ENCODE measurements at regions not wholly inside any gene's neighbourhood (a gene's known extent, or its start where the extent isn't known, plus 50 kb on each side); places are given as distances from the start of the nearest gene placed in this dataset.

GRCh38 chr13:73179650-73180274 is 121.0 kb downstream of the KLF5 start:
- Histone ChIP-seq H2AK5ac (ENCODE audit: low read depth, low read length) (no peak overlapping the region), H3K4ac (ENCODE audit: low read depth, low read length) (peak overlapping the region; percentile 8; the same call in 1 of the 2 replicates), H2BK15ac (ENCODE audit: low read depth, low read length) (0 out of 3 replicates have a peak overlapping the region, but pooled peaks have one; percentile 8), H3K9me3 (ENCODE audit: control insufficient read depth, insufficient read depth, low read length) (no peaks in the 10 kb centered on the region), H3K23ac (ENCODE audit: low read depth, low read length) (no peak overlapping the region), H3K4me3 (ENCODE audit: insufficient read depth, low read depth, low read length) (no peak overlapping the region), H2AFZ (replicated peaks; ENCODE audit: low read length, poor library complexity) (no peak overlapping the region), H3K36me3 (ENCODE audit: control insufficient read depth, insufficient read depth, low read length) (no peaks in the 10 kb centered on the region), H2BK5ac (ENCODE audit: low read depth, low read length, poor library complexity, severe bottlenecking) (peak overlapping the region; percentile 95), H3K27ac (ENCODE audit: insufficient read depth, low read length) (no peak overlapping the region), H3K56ac (ENCODE audit: extremely low read depth, insufficient read depth, low read length) (no peak overlapping the region), H3K9me1 (ENCODE audit: insufficient read depth, low read length) (no peaks in the 10 kb centered on the region), H2BK120ac (ENCODE audit: low read depth, low read length) (peak overlapping the region; percentile 9; the same call in 1 of the 2 replicates), H3K4me2 (ENCODE audit: low read depth, low read length) (peak overlapping the region; percentile 9; the same call in 1 of the 2 replicates), H2BK20ac (ENCODE audit: low read depth, low read length) (peak overlapping the region; percentile 32; the same call in 1 of the 2 replicates), H4K20me1 (ENCODE audit: insufficient read depth, low read length) (no peaks in the 10 kb centered on the region), H4K5ac (ENCODE audit: low read depth, low read length) (no peak overlapping the region; the same call in 1 of the 2 replicates), H3K9ac (ENCODE audit: low read depth, low read length) (no peak overlapping the region), H3K4me1 (ENCODE audit: control insufficient read depth, insufficient read depth, low read length) (no peaks in the 10 kb centered on the region; the same call in 1 of the 2 replicates), H4K8ac (ENCODE audit: low read depth in 2 of 2, low read length in 2 of 2) (no peak overlapping the region), H3K14ac (replicated peaks; ENCODE audit: low read depth, low read length) (no peak overlapping the region; the same call in 1 of the 2 replicates), H3K18ac (ENCODE audit: low read depth, low read length) (peak overlapping the region; percentile 24; the same call in 1 of the 2 replicates), H2AK9ac (replicated peaks; ENCODE audit: low read depth, low read length, poor library complexity) (no peak overlapping the region), H3K27me3 (ENCODE audit: control insufficient read depth, insufficient read depth, low read length) (no peaks in the 10 kb centered on the region), H3K79me1 (ENCODE audit: low read depth in 1 of 2, low read length in 2 of 2) (no peaks in the 10 kb centered on the region), H4K91ac (ENCODE audit: insufficient read depth, low read depth, low read length) (peak overlapping the region; percentile 28; the same call in 1 of the 2 replicates)
- BruUV-seq (replicated peaks): no TSS peak
- dilution Hi-C loops (cut with HindIII; ENCODE audit: low sequenced_read_pairs, unreplicated experiment) (no loop called here), intact Hi-C loops (cut with micrococcal nuclease) (no loop called here), in situ Hi-C loops (cut with MboI; ENCODE audit: low sequenced_read_pairs) (no loop called here)
- ATAC-seq (ENCODE audit: low read depth) (peak; percentile 70), DNase-seq (peak; percentile 80)
- whole genome bisulfite sequencing, 2 experiments (ENCODE audit: extremely low coverage in 2 of 2, insufficient read length in 1 of 2): no CpG with 5 or more reads among the region's 6 CpGs
- TF ChIP-seq SMC3 (IDR thresholded peaks at IDR 0.05; ENCODE audit: low read depth, low read length) (no peak), FOS (IDR thresholded peaks at IDR 0.05; ENCODE audit: low read depth, low read length) (peak; percentile 32; the same call in 1 of the 2 replicates)
- ChIA-PET POLR2A (ENCODE audit: unreplicated experiment) (interaction anchor here (0.5 kb wide), 1 partner anchor 507 kb away, joined by 3 read pairs; no protein-coding TSS in a partner anchor), CTCF (interaction anchor here (0.6 to 1.7 kb wide), 2 partner anchors 16 to 121 kb away, joined by 4 read pairs; partner anchors contain the start of gene KLF5)
